A549 (cell line): ENCODE measurements at regions not wholly inside any gene's neighbourhood (a gene's known extent, or its start where the extent isn't known, plus 50 kb on each side); places are given as distances from the start of the nearest gene placed in this dataset.

Experiments
- CEBPB ChIP-seq, 2 experiments: fragments of >200 bp in 1 of 2; sonication (Bioruptor Twin) in 1 of 2; formaldehyde crosslinking in 1 of 2; IDR thresholded peaks; 2 replicates each; pipeline ENCODE4 v1.6.1; 2012 to 2016
- EP300 ChIP-seq, 2 experiments: fragments of >200 bp; sonication (Bioruptor Twin); formaldehyde crosslinking; IDR thresholded peaks; 2 replicates in 1 of 2; 3 replicates in 1 of 2; pipeline ENCODE4 v1.6.1; 2016 to 2017
- FOSL2 ChIP-seq, 2 experiments: fragments of 450-650 bp in 1 of 2; fragments of >200 bp in 1 of 2; sonication (Bioruptor Twin) in 1 of 2; formaldehyde crosslinking; IDR thresholded peaks; 2 replicates each; pipeline versions ENCODE4 v1.5.0 to v1.6.1; 2016 to 2020; ENCODE audit warnings: mild to moderate bottlenecking in 1 of 2, moderate library complexity in 1 of 2
- POLR2A ChIP-seq: IDR thresholded peaks from 2 replicates; pipeline ENCODE4 v1.6.1; 2012; ENCODE audit warnings: mild to moderate bottlenecking, low read length
- RAD21 ChIP-seq, 2 experiments: fragments of >200 bp in 1 of 2; sonication (Bioruptor Twin) in 1 of 2; formaldehyde crosslinking in 1 of 2; IDR thresholded peaks in 1 of 2; conservative IDR thresholded peaks in 1 of 2; 2 replicates in 1 of 2; 3 replicates in 1 of 2; pipeline ENCODE4 v1.6.1; 2012 to 2018; ENCODE audit warnings: inconsistent platforms in 1 of 2
- RFX5 ChIP-seq: fragments of 450-650 bp; IDR thresholded peaks from 2 replicates; pipeline ENCODE4 v1.7.1; 2014; ENCODE audit warnings: antibody characterized with exemption, mild to moderate bottlenecking, moderate library complexity
- TF ChIP-seq, protein P1 (sequence below): fragments of >200 bp; sonication (Bioruptor Twin); formaldehyde crosslinking; IDR thresholded peaks from 3 replicates; pipeline ENCODE4 v1.5.1; 2016

DNA sequence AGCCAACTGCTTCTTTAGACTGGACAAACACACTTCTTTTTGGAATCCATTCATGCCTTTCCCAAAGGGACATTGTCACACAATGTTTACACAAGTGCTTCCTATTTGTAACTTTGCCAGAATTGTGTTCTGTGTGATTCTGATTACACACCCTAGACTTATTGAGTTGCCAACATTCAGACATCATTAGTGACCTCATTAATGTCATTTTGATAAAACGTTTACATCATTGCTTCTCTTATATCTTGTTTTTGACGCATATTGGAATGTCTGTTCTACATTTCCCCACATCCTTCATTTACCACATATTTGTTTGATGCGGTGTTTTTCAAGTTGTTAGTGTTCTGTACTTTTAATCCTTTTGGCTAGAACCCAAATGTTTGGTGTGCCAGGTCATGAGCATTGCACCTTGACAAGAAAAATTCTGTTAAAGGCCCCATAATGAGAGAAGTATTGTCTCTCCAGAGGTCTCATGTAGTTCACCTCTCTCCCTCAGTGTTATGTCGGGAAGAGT, 305.5 kb downstream of the AEBP2 start:
- no peak for TF ChIP-seq RFX5
- TF ChIP-seq EP300 (IDR thresholded peaks at IDR 0.05) = peak; percentile 35 to 74; a peak in 2 of 5 replicates
- TF ChIP-seq, protein P1, sequence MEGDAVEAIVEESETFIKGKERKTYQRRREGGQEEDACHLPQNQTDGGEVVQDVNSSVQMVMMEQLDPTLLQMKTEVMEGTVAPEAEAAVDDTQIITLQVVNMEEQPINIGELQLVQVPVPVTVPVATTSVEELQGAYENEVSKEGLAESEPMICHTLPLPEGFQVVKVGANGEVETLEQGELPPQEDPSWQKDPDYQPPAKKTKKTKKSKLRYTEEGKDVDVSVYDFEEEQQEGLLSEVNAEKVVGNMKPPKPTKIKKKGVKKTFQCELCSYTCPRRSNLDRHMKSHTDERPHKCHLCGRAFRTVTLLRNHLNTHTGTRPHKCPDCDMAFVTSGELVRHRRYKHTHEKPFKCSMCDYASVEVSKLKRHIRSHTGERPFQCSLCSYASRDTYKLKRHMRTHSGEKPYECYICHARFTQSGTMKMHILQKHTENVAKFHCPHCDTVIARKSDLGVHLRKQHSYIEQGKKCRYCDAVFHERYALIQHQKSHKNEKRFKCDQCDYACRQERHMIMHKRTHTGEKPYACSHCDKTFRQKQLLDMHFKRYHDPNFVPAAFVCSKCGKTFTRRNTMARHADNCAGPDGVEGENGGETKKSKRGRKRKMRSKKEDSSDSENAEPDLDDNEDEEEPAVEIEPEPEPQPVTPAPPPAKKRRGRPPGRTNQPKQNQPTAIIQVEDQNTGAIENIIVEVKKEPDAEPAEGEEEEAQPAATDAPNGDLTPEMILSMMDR = no peak
- TF ChIP-seq RAD21 (conservative IDR thresholded peaks at IDR 0.05 in 1 of 2, IDR thresholded peaks at IDR 0.05 in 1 of 2) = no peak
- no peak for TF ChIP-seq POLR2A
- TF ChIP-seq FOSL2 (IDR thresholded peaks at IDR 0.05) = no peak
- 0 out of 2 replicates have a peak, but pooled peaks have one; percentile 15 for TF ChIP-seq FOSL2 (CRISPR knock-in tag; IDR thresholded peaks at IDR 0.05)
- no peak for TF ChIP-seq CEBPB (IDR thresholded peaks at IDR 0.05)
